Progenitor cell of endocrine pancreas (in vitro differentiated cells): ENCODE measurements at regions not wholly inside any gene's neighbourhood (a gene's known extent, or its start where the extent isn't known, plus 50 kb on each side); places are given as distances from the start of the nearest gene placed in this dataset.

Experiments
- DNase-seq: peaks from one replicate; pipeline ENCODE4 v3.0.0; 2021; ENCODE audit warnings: low spot score; ENCODE audit not compliant: unreplicated experiment
- H3K27ac Mint-ChIP-seq: 2 replicates; pipeline ENCODE4 v1.8.0; 2021; ENCODE audit warnings: mild to moderate bottlenecking, moderate library complexity, mixed read lengths
- H3K27me3 Mint-ChIP-seq: 2 replicates; pipeline ENCODE4 v1.8.0; 2021; ENCODE audit warnings: mixed read lengths
- H3K36me3 Mint-ChIP-seq: 2 replicates; pipeline ENCODE4 v1.8.0; 2022; ENCODE audit warnings: mixed read lengths; ENCODE audit not compliant: insufficient read depth
- H3K4me1 Mint-ChIP-seq: 2 replicates; pipeline ENCODE4 v1.8.0; 2021; ENCODE audit warnings: low read depth, mixed read lengths
- H3K4me3 Mint-ChIP-seq: 2 replicates; pipeline ENCODE4 v1.8.0; 2021; ENCODE audit warnings: low read depth, mild to moderate bottlenecking, moderate library complexity, mixed read lengths
- H3K9me3 Mint-ChIP-seq: 2 replicates; pipeline ENCODE4 v1.8.0; 2021; ENCODE audit warnings: low read depth, mixed read lengths
- TF ChIP-seq, protein P1 (sequence below): fragments of 200-600 bp; sonication (generic); IDR thresholded peaks from one replicate; pipeline ENCODE4 v1.5.0; 2021; ENCODE audit warnings: antibody characterized with exemption, mild to moderate bottlenecking; ENCODE audit not compliant: unreplicated experiment

DNA sequence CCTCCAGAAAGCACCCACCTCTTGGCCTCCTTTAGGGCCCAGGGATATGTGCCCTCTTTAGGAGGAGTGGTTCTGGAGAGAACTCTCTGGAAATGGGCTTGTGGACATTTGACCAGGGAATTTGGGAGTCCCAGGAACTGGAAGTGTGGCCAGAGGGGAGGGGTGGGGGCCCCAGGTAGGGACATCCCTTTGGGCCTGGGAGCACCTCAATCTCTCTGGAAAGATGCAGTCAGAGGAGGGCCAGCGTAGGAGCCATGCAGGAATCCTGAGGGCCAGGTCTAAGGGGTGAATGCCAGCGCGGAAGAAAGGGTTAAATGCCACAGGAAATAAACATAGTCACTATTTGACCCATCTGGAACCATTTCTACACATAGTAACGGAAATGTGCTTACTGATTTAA, 50.3 kb upstream of the ITGA11 start:
- Mint-ChIP-seq H3K4me3 (no peak overlapping the region), H3K9me3 (no peaks in the 10 kb centered on the region)
- DNase-seq: no peak

DNA sequence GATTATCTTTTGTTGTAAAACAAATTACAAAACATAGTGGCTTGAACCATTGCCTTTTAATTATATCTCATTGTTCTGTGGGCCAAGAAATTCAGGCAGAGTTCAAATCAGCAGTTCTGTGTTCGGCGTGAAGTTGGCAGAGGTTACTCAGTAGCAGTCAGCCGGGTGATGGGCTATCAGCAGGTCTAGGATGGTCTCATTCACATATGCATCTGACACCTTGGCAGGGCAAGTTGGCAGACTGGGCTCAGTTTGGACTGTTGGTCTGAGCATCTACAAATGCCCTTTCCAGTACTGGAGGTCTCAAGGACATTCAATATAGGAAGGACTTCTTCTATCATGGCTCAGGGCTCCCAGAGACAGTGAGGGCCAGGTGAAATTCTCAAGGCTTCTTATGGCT, 51.2 kb upstream of the ITGA11 start:
- H3K9me3 Mint-ChIP-seq: no peaks in the 10 kb centered on the region
- peaks cover 14% of the 10 kb centered on the region for H3K4me1 Mint-ChIP-seq
- no peak overlapping the region for H3K27ac Mint-ChIP-seq
- H3K36me3 Mint-ChIP-seq: no peaks in the 10 kb centered on the region
- TF ChIP-seq, protein P1, sequence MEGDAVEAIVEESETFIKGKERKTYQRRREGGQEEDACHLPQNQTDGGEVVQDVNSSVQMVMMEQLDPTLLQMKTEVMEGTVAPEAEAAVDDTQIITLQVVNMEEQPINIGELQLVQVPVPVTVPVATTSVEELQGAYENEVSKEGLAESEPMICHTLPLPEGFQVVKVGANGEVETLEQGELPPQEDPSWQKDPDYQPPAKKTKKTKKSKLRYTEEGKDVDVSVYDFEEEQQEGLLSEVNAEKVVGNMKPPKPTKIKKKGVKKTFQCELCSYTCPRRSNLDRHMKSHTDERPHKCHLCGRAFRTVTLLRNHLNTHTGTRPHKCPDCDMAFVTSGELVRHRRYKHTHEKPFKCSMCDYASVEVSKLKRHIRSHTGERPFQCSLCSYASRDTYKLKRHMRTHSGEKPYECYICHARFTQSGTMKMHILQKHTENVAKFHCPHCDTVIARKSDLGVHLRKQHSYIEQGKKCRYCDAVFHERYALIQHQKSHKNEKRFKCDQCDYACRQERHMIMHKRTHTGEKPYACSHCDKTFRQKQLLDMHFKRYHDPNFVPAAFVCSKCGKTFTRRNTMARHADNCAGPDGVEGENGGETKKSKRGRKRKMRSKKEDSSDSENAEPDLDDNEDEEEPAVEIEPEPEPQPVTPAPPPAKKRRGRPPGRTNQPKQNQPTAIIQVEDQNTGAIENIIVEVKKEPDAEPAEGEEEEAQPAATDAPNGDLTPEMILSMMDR: no peak
- no peak overlapping the region for H3K4me3 Mint-ChIP-seq
- DNase-seq: no peak
- peaks cover 39% of the 10 kb centered on the region for H3K27me3 Mint-ChIP-seq

More for the DNA sequence above, 50.3 kb upstream of the ITGA11 start:
- peaks cover 10% of the 10 kb centered on the region for H3K4me1 Mint-ChIP-seq
- no peaks in the 10 kb centered on the region for H3K36me3 Mint-ChIP-seq
- peaks cover 37% of the 10 kb centered on the region for H3K27me3 Mint-ChIP-seq
- TF ChIP-seq, protein P1: no peak
- no peak overlapping the region for H3K27ac Mint-ChIP-seq

DNA sequence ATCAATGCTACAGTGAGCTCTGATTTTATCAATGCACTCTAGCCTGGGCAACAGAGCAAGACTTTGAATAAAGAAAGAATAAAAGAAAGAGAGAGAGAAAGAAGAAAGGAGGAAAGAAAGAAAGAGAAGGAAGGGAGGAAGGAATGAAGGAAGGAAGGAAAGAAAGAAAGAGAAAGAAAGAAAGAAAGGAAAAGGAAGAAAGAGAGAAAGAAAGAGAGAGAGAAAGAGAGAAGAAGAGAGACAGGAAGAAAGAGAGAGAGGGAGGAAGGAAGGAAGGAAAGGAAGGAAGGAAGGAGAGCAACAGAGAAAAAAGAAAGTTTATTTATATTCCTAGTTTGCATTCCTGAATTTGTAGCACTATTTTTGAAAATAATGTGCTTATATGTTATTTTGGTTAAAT, 52.3 kb upstream of the ITGA11 start:
- Mint-ChIP-seq H3K27ac (no peak overlapping the region), H3K4me1 (peaks cover 16% of the 10 kb centered on the region), H3K27me3 (peaks cover 41% of the 10 kb centered on the region), H3K9me3 (no peaks in the 10 kb centered on the region), H3K4me3 (no peak overlapping the region), H3K36me3 (no peaks in the 10 kb centered on the region)
- no peak for DNase-seq
- TF ChIP-seq, protein P1: no peak

DNA sequence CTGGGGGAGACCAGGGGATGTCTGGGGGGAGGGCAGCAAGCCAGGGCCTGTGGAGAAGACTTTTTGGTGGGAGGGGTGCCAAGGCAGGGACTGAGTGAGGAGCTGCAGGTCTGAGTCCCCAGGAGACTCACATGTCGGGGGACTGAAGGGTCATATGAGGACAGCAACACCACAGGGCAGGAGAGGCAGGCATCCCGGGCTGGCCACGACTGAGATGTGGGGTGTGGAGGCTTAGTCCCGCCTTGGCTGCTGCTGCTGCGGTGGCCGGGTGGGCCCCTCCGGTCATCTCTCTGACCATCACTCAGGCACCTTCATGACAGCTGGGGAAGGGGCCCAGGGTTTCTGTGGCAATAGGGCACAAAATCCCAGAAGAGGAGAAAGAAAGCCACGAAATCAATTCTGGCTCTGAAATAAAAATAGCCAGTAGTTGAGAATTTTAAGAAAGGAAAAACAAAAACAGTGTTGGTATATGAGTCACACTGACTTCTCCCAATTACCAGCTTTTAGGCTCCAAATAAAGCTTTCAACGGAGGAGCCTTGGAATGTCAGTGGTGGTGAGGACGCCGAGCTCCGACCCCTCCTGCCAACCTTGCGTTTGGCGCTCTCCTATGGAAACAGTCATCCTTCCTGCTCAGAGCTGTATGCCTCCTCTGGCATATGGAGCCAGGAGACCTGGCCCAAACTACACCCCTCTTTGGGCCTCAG, 52.9 kb upstream of the ITGA11 start:
- Mint-ChIP-seq H3K4me1 (peaks cover 16% of the 10 kb centered on the region), H3K9me3 (no peaks in the 10 kb centered on the region), H3K27me3 (peaks cover 41% of the 10 kb centered on the region), H3K27ac (no peak overlapping the region), H3K4me3 (no peak overlapping the region), H3K36me3 (no peaks in the 10 kb centered on the region)
- TF ChIP-seq, protein P1: no peak
- no peak for DNase-seq

DNA sequence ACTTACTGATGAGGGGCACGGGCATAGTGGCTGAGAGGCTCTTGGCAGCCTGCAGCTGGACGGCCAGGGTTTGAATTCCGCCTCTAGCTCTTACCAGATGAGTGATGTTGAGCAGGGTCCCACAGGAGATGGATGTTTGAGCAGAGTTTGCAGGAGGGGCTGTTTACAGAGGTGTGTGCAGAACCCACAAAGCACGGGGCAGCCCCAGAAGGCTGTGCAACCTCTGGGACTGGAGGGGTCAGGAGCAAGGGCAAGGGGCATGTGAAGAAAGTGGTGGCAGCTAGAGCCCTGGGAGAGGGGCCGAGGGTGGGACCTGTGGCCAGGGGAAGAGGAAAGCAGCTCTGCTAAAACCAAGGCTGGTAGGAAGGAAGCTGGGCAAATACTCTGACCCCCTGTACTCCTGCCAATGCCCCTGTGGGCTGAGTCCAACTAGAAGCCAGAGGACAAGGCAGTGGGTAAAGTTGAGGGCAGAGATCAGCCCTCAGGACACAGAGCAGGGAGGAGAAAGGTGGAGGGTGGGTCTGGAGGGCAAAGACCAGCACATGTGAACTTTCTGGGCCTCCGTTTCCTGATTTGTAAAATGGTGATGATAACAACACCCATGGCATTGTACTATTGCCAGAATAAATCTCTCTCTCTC, 53.9 kb upstream of the ITGA11 start:
- H3K36me3 Mint-ChIP-seq: no peaks in the 10 kb centered on the region
- no peaks in the 10 kb centered on the region for H3K9me3 Mint-ChIP-seq
- DNase-seq: no peak
- H3K27me3 Mint-ChIP-seq: peaks cover 41% of the 10 kb centered on the region
- H3K27ac Mint-ChIP-seq: no peak overlapping the region
- H3K4me3 Mint-ChIP-seq: no peak overlapping the region
- TF ChIP-seq, protein P1: no peak
- H3K4me1 Mint-ChIP-seq: peaks cover 16% of the 10 kb centered on the region
